ENCODE measurements at regions not wholly inside any gene's neighbourhood (a gene's known extent, or its start where the extent isn't known, plus 50 kb on each side); places are given as distances from the start of the nearest gene placed in this dataset.
"Not testable (repeated sequence)": the region's sequence is repeated elsewhere in the genome, so short reads cannot be mapped to it uniquely, and the experiment has no call there.

DNA sequence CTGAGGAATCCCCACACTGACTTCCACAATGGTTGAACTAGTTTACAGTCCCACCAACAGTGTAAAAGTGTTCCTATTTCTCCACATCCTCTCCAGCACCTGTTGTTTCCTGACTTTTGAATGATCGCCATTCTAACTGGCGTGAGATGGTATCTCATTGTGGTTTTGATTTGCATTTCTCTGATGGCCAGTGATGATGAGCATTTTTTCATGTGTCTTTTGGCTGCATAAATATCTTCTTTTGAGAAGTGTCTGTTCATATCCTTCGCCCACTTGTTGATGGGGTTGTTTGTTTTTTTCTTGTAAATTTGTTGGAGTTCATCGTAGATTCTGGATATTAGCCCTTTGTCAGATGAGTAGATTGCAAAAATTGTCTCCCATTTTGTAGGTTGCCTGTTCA, 583.1 kb upstream of the RGMB start:
- WGBS (ENCODE audit: extremely low coverage, insufficient coverage, insufficient read length), result no CpG with 5 or more reads among the region's 4 CpGs
- not testable (repeated sequence) for H3K27ac ChIP-seq (ENCODE audit: low read depth, low read length); H2BK5ac ChIP-seq (ENCODE audit: low read depth, low read length, poor library complexity); H3K9ac ChIP-seq (ENCODE audit: low read length); H3K9me3 ChIP-seq (ENCODE audit: insufficient read depth, low read depth, low read length); H4K91ac ChIP-seq (ENCODE audit: low read depth, low read length); H3K14ac ChIP-seq (ENCODE audit: low read length); H4K12ac ChIP-seq (ENCODE audit: low read depth, low read length); H3K36me3 ChIP-seq (ENCODE audit: control insufficient read depth in 1 of 2, insufficient read depth in 2 of 2, low read length in 2 of 2); H2BK12ac ChIP-seq (ENCODE audit: low read length); H3K23ac ChIP-seq (ENCODE audit: low read length); DNase-seq; H3K4ac ChIP-seq (ENCODE audit: low read depth, low read length); H4K8ac ChIP-seq (ENCODE audit: low read depth, low read length); H3K79me2 ChIP-seq (ENCODE audit: control insufficient read depth, insufficient read depth, low read length, poor library complexity); H2AK5ac ChIP-seq (ENCODE audit: low read length); H3K4me3 ChIP-seq (ENCODE audit: low read depth, low read length); H3K18ac ChIP-seq (ENCODE audit: low read length); H3K79me1 ChIP-seq (ENCODE audit: low read length); H3K4me1 ChIP-seq (ENCODE audit: control insufficient read depth in 1 of 2, insufficient read depth in 2 of 2, low read length in 2 of 2); H3K27me3 ChIP-seq (ENCODE audit: insufficient read depth, low read length); H2BK120ac ChIP-seq (ENCODE audit: insufficient read depth, low read length, poor library complexity); H3K4me2 ChIP-seq (ENCODE audit: low read length); H2AFZ ChIP-seq (ENCODE audit: insufficient read depth, low read length, poor library complexity)

DNA sequence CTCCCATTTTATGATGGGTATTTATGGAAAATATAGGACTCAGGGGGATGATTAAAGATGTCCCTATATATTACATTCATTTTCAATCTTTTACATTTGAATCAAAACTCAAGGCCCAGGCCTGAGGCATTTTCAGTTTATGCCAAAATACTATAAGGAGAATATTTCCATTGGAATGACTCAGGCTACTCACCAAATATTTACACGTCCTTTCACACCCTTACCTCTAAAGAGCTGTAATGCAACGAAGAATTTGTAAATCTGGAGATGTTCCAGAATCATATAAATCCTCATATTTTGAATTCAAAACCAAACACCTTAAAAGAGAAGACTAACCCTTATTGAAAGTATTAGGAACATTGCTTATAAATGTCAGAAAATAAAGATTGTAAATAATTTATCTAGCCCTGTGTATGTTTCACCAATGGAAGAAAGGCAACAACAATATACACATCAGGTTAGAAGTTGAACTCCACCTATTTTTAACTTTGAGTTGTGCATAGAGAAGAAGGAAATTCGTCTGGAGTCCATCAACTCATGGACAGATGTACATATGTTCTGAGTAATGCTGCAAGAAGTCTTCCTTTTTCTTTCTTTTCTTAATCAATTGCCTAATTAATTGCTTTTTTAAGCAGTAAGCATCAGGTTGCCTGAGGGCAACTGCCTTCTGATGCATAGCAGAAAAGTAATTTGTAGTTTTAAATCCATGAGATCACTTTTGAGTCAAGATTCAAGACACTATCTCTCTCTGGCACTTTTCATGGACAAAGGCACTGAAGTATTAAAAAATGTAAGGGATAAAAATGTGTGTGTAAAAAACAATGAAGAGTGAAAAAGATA, 579.3 kb upstream of the RGMB start:
- no peak overlapping the region for H3K9ac ChIP-seq (ENCODE audit: low read length)
- no CpG with 5 or more reads among the region's 3 CpGs for whole genome bisulfite sequencing (ENCODE audit: extremely low coverage, insufficient coverage, insufficient read length)
- no peak overlapping the region for H2AFZ ChIP-seq (ENCODE audit: insufficient read depth, low read length, poor library complexity)
- no peak for DNase-seq
- no peaks in the 10 kb centered on the region for H3K79me2 ChIP-seq (ENCODE audit: control insufficient read depth, insufficient read depth, low read length, poor library complexity)
- no peak overlapping the region for H4K12ac ChIP-seq (ENCODE audit: low read depth, low read length)
- no peak overlapping the region for H3K18ac ChIP-seq (ENCODE audit: low read length)
- H3K27ac ChIP-seq (ENCODE audit: low read depth, low read length), result no peak overlapping the region
- H2BK12ac ChIP-seq (ENCODE audit: low read length), result no peak overlapping the region
- no peak overlapping the region for H4K8ac ChIP-seq (ENCODE audit: low read depth, low read length)
- H3K9me3 ChIP-seq (ENCODE audit: insufficient read depth, low read depth, low read length), result no peaks in the 10 kb centered on the region
- H3K79me1 ChIP-seq (ENCODE audit: low read length), result no peaks in the 10 kb centered on the region
- H3K27me3 ChIP-seq (ENCODE audit: insufficient read depth, low read length), result no peaks in the 10 kb centered on the region
- H4K91ac ChIP-seq (ENCODE audit: low read depth, low read length), result no peak overlapping the region
- H3K4ac ChIP-seq (ENCODE audit: low read depth, low read length), result no peak overlapping the region
- no peak overlapping the region for H3K4me3 ChIP-seq (ENCODE audit: low read depth, low read length)
- no peak overlapping the region for H2AK5ac ChIP-seq (ENCODE audit: low read length)
- H2BK120ac ChIP-seq (ENCODE audit: insufficient read depth, low read length, poor library complexity), result no peak overlapping the region
- H2BK5ac ChIP-seq (ENCODE audit: low read depth, low read length, poor library complexity), result no peak overlapping the region
- H3K4me2 ChIP-seq (ENCODE audit: low read length), result no peak overlapping the region
- no peak overlapping the region for H3K14ac ChIP-seq (ENCODE audit: low read length)
- no peaks in the 10 kb centered on the region for H3K36me3 ChIP-seq (ENCODE audit: control insufficient read depth in 1 of 2, insufficient read depth in 2 of 2, low read length in 2 of 2)
- H3K4me1 ChIP-seq (ENCODE audit: control insufficient read depth in 1 of 2, insufficient read depth in 2 of 2, low read length in 2 of 2), result no peaks in the 10 kb centered on the region
- H3K23ac ChIP-seq (ENCODE audit: low read length), result no peak overlapping the region

DNA sequence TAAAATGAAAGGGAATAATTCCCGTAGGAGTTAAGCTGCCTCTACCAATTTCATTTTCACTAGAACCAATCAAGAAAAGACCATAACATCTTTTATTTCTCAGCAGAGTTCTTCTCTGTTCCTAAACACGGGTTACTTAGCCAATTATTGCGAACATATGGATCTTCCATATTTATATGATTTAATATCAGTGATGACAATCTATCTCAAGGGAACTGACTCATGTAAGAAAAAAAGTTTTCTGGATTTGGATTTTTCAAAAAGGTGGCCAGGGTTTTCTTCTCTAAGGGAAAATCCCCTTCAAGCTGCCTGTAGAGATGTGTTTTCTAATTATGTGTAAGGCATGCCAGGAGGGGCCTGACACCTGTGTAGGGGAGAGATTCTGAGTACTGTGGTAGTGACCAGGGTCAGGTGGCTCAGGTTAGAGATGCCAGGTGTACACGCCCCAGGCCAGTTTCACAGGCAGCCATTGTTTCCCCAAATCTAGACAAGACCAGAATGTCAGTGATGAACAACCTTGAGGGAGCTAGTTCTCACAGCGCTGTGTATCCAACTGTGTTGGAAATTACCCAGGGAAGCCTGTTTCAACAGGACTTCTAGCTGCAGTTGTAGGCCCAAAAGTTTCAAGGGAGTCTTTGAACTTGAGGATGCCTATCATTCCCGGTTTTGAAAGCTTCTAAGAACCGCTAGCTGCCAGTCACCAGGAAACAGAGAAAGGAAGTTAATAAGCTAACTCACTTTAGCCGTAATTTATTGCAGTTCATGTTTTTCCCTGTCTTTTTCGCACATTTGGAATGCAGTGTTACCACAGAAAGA, 572.5 kb upstream of the RGMB start:
- H3K4ac ChIP-seq (ENCODE audit: low read depth, low read length), result no peak overlapping the region

DNA sequence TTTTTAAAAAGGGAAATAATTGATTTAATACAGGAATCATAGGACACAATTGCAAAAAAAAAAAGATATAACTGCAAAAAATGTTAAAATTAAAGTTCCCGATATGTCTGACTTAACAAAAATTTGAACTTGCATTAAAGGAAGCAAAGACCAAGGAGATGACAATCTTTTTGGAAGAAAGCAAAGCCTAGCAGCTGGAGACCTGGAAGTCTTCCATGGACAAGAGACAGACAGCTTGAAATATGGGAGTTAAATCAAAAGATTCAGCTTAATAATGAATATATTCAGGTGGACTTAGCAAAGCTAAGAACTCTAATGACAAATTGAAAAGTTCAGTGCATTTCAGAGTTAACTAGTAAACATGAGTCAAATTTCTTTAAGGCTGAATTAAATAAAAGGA, 568.7 kb upstream of the RGMB start:
- Histone ChIP-seq H2AFZ (ENCODE audit: insufficient read depth, low read length, poor library complexity) (no peak overlapping the region), H3K9ac (ENCODE audit: low read length) (no peak overlapping the region), H3K4me2 (ENCODE audit: low read length) (no peak overlapping the region), H3K9me3 (ENCODE audit: insufficient read depth, low read depth, low read length) (no peaks in the 10 kb centered on the region), H3K27me3 (ENCODE audit: insufficient read depth, low read length) (no peaks in the 10 kb centered on the region), H3K4ac (ENCODE audit: low read depth, low read length) (no peak overlapping the region), H4K8ac (ENCODE audit: low read depth, low read length) (no peak overlapping the region), H3K4me1 (ENCODE audit: control insufficient read depth in 1 of 2, insufficient read depth in 2 of 2, low read length in 2 of 2) (no peaks in the 10 kb centered on the region), H3K79me1 (ENCODE audit: low read length) (no peaks in the 10 kb centered on the region), H2AK5ac (ENCODE audit: low read length) (no peak overlapping the region), H3K27ac (ENCODE audit: low read depth, low read length) (no peak overlapping the region), H2BK120ac (ENCODE audit: insufficient read depth, low read length, poor library complexity) (no peak overlapping the region), H3K4me3 (ENCODE audit: low read depth, low read length) (no peak overlapping the region), H3K79me2 (ENCODE audit: control insufficient read depth, insufficient read depth, low read length, poor library complexity) (no peaks in the 10 kb centered on the region), H4K12ac (ENCODE audit: low read depth, low read length) (no peak overlapping the region), H4K91ac (ENCODE audit: low read depth, low read length) (no peak overlapping the region), H3K36me3 (ENCODE audit: control insufficient read depth in 1 of 2, insufficient read depth in 2 of 2, low read length in 2 of 2) (no peaks in the 10 kb centered on the region), H3K18ac (ENCODE audit: low read length) (no peak overlapping the region), H2BK12ac (ENCODE audit: low read length) (no peak overlapping the region), H3K14ac (ENCODE audit: low read length) (no peak overlapping the region), H3K23ac (ENCODE audit: low read length) (no peak overlapping the region), H2BK5ac (ENCODE audit: low read depth, low read length, poor library complexity) (no peak overlapping the region)
- no CpG with 5 or more reads among the region's 1 CpG for WGBS (ENCODE audit: extremely low coverage, insufficient coverage, insufficient read length)
- DNase-seq, result no peak

More for the DNA sequence above, 572.5 kb upstream of the RGMB start:
- Histone ChIP-seq H3K79me2 (ENCODE audit: control insufficient read depth, insufficient read depth, low read length, poor library complexity) (no peaks in the 10 kb centered on the region), H2BK5ac (ENCODE audit: low read depth, low read length, poor library complexity) (no peak overlapping the region), H3K23ac (ENCODE audit: low read length) (no peak overlapping the region), H3K4me3 (ENCODE audit: low read depth, low read length) (no peak overlapping the region), H3K9ac (ENCODE audit: low read length) (no peak overlapping the region), H3K36me3 (ENCODE audit: control insufficient read depth in 1 of 2, insufficient read depth in 2 of 2, low read length in 2 of 2) (no peaks in the 10 kb centered on the region), H3K14ac (ENCODE audit: low read length) (no peak overlapping the region), H3K27ac (ENCODE audit: low read depth, low read length) (no peak overlapping the region), H3K18ac (ENCODE audit: low read length) (no peak overlapping the region), H3K4me2 (ENCODE audit: low read length) (no peak overlapping the region), H4K12ac (ENCODE audit: low read depth, low read length) (no peak overlapping the region), H4K91ac (ENCODE audit: low read depth, low read length) (no peak overlapping the region), H2BK120ac (ENCODE audit: insufficient read depth, low read length, poor library complexity) (no peak overlapping the region), H4K8ac (ENCODE audit: low read depth, low read length) (no peak overlapping the region), H3K79me1 (ENCODE audit: low read length) (no peaks in the 10 kb centered on the region), H3K27me3 (ENCODE audit: insufficient read depth, low read length) (no peaks in the 10 kb centered on the region), H2BK12ac (ENCODE audit: low read length) (no peak overlapping the region), H3K4me1 (ENCODE audit: control insufficient read depth in 1 of 2, insufficient read depth in 2 of 2, low read length in 2 of 2) (no peaks in the 10 kb centered on the region), H3K9me3 (ENCODE audit: insufficient read depth, low read depth, low read length) (no peaks in the 10 kb centered on the region), H2AK5ac (ENCODE audit: low read length) (no peak overlapping the region), H2AFZ (ENCODE audit: insufficient read depth, low read length, poor library complexity) (no peak overlapping the region)
- WGBS (ENCODE audit: extremely low coverage, insufficient coverage, insufficient read length), result no CpG with 5 or more reads among the region's 9 CpGs
- no peak for DNase-seq
